ENCODE measurements at regions not wholly inside any gene's neighbourhood (a gene's known extent, or its start where the extent isn't known, plus 50 kb on each side); places are given as distances from the start of the nearest gene placed in this dataset.
"Not testable (repeated sequence)": the region's sequence is repeated elsewhere in the genome, so short reads cannot be mapped to it uniquely, and the experiment has no call there.

- Histone ChIP-seq H3K9ac (ENCODE audit: low read depth, low read length) (no peak overlapping the region), H3K27ac (ENCODE audit: low read depth, low read length) (no peak overlapping the region), H3K4me3 (ENCODE audit: low read depth, low read length) (no peak overlapping the region), H3K4me1 (ENCODE audit: control insufficient read depth, insufficient read depth, low read length) (peaks cover 5% of the 10 kb centered on the region), H3K9me3 (ENCODE audit: control insufficient read depth, insufficient read depth, low read length) (no peaks in the 10 kb centered on the region), H3K36me3 (ENCODE audit: control insufficient read depth, insufficient read depth, low read length) (no peaks in the 10 kb centered on the region), H3K27me3 (ENCODE audit: control insufficient read depth, insufficient read depth, low read length) (no peaks in the 10 kb centered on the region)
These were observed 90.3 kb upstream of the ERCC6L2 start for GRCh38 chr9:95785209-95785608.

GRCh38 chr9:95784318-95784717, 91.2 kb upstream of the ERCC6L2 start:
- Histone ChIP-seq H3K9ac (ENCODE audit: low read depth, low read length) (no peak overlapping the region), H3K27ac (ENCODE audit: low read depth, low read length) (no peak overlapping the region), H3K27me3 (ENCODE audit: control insufficient read depth, insufficient read depth, low read length) (no peaks in the 10 kb centered on the region), H3K4me1 (ENCODE audit: control insufficient read depth, insufficient read depth, low read length) (peaks cover 5% of the 10 kb centered on the region), H3K36me3 (ENCODE audit: control insufficient read depth, insufficient read depth, low read length) (no peaks in the 10 kb centered on the region), H3K4me3 (ENCODE audit: low read depth, low read length) (no peak overlapping the region), H3K9me3 (ENCODE audit: control insufficient read depth, insufficient read depth, low read length) (no peaks in the 10 kb centered on the region)

- H3K36me3 ChIP-seq (ENCODE audit: control insufficient read depth, insufficient read depth, low read length) = no peaks in the 10 kb centered on the region
- no peaks in the 10 kb centered on the region for H3K9me3 ChIP-seq (ENCODE audit: control insufficient read depth, insufficient read depth, low read length)
These were observed 92.0 kb upstream of the ERCC6L2 start for GRCh38 chr9:95783426-95783975.

GRCh38 chr9:95780751-95781150, 94.7 kb upstream of the ERCC6L2 start:
- H3K4me3 ChIP-seq (ENCODE audit: low read depth, low read length) = no peak overlapping the region
- H3K27ac ChIP-seq (ENCODE audit: low read depth, low read length) = no peak overlapping the region
- H3K36me3 ChIP-seq (ENCODE audit: control insufficient read depth, insufficient read depth, low read length) = no peaks in the 10 kb centered on the region
- H3K27me3 ChIP-seq (ENCODE audit: control insufficient read depth, insufficient read depth, low read length) = no peaks in the 10 kb centered on the region
- H3K9me3 ChIP-seq (ENCODE audit: control insufficient read depth, insufficient read depth, low read length) = no peaks in the 10 kb centered on the region
- no peaks in the 10 kb centered on the region; the same call in 1 of the 2 replicates for H3K4me1 ChIP-seq (ENCODE audit: control insufficient read depth, insufficient read depth, low read length)
- H3K9ac ChIP-seq (ENCODE audit: low read depth, low read length) = no peak overlapping the region

More at GRCh38 chr9:95783426-95783975, 92.0 kb upstream of the ERCC6L2 start:
- Histone ChIP-seq H3K4me1 (ENCODE audit: control insufficient read depth, insufficient read depth, low read length) (peaks cover 2% of the 10 kb centered on the region), H3K27me3 (ENCODE audit: control insufficient read depth, insufficient read depth, low read length) (no peaks in the 10 kb centered on the region), H3K4me3 (ENCODE audit: low read depth, low read length) (no peak overlapping the region), H3K27ac (ENCODE audit: low read depth, low read length) (no peak overlapping the region), H3K9ac (ENCODE audit: low read depth, low read length) (no peak overlapping the region)

GRCh38 chr9:95780121-95780520, 95.4 kb upstream of the ERCC6L2 start:
- Histone ChIP-seq H3K36me3 (ENCODE audit: control insufficient read depth, insufficient read depth, low read length) (no peaks in the 10 kb centered on the region), H3K27ac (ENCODE audit: low read depth, low read length) (no peak overlapping the region), H3K9ac (ENCODE audit: low read depth, low read length) (no peak overlapping the region), H3K27me3 (ENCODE audit: control insufficient read depth, insufficient read depth, low read length) (no peaks in the 10 kb centered on the region), H3K4me3 (ENCODE audit: low read depth, low read length) (no peak overlapping the region), H3K9me3 (ENCODE audit: control insufficient read depth, insufficient read depth, low read length) (no peaks in the 10 kb centered on the region), H3K4me1 (ENCODE audit: control insufficient read depth, insufficient read depth, low read length) (no peaks in the 10 kb centered on the region; the same call in 1 of the 2 replicates)

- H3K4me1 ChIP-seq (ENCODE audit: control insufficient read depth, insufficient read depth, low read length); H3K27me3 ChIP-seq (ENCODE audit: control insufficient read depth, insufficient read depth, low read length); H3K9ac ChIP-seq (ENCODE audit: low read depth, low read length); H3K36me3 ChIP-seq (ENCODE audit: control insufficient read depth, insufficient read depth, low read length); H3K4me3 ChIP-seq (ENCODE audit: low read depth, low read length); H3K9me3 ChIP-seq (ENCODE audit: control insufficient read depth, insufficient read depth, low read length); H3K27ac ChIP-seq (ENCODE audit: low read depth, low read length): not testable (repeated sequence)
These were observed 95.9 kb upstream of the ERCC6L2 start for GRCh38 chr9:95779597-95779996.

GRCh38 chr9:95778957-95779356, 96.5 kb upstream of the ERCC6L2 start:
- Histone ChIP-seq H3K36me3 (ENCODE audit: control insufficient read depth, insufficient read depth, low read length) (no peaks in the 10 kb centered on the region), H3K9me3 (ENCODE audit: control insufficient read depth, insufficient read depth, low read length) (no peaks in the 10 kb centered on the region), H3K27me3 (ENCODE audit: control insufficient read depth, insufficient read depth, low read length) (no peaks in the 10 kb centered on the region), H3K9ac (ENCODE audit: low read depth, low read length) (no peak overlapping the region), H3K27ac (ENCODE audit: low read depth, low read length) (no peak overlapping the region), H3K4me1 (ENCODE audit: control insufficient read depth, insufficient read depth, low read length) (no peaks in the 10 kb centered on the region; the same call in 1 of the 2 replicates), H3K4me3 (ENCODE audit: low read depth, low read length) (no peak overlapping the region)

GRCh38 chr9:95777136-95777535, 98.4 kb upstream of the ERCC6L2 start:
- no peaks in the 10 kb centered on the region for H3K27me3 ChIP-seq (ENCODE audit: control insufficient read depth, insufficient read depth, low read length)
- H3K9me3 ChIP-seq (ENCODE audit: control insufficient read depth, insufficient read depth, low read length) = no peaks in the 10 kb centered on the region
- H3K4me1 ChIP-seq (ENCODE audit: control insufficient read depth, insufficient read depth, low read length) = peaks cover 12% of the 10 kb centered on the region
- H3K4me3 ChIP-seq (ENCODE audit: low read depth, low read length) = no peak overlapping the region
- no peak overlapping the region for H3K27ac ChIP-seq (ENCODE audit: low read depth, low read length)
- no peak overlapping the region for H3K9ac ChIP-seq (ENCODE audit: low read depth, low read length)
- no peaks in the 10 kb centered on the region for H3K36me3 ChIP-seq (ENCODE audit: control insufficient read depth, insufficient read depth, low read length)

GRCh38 chr9:95776176-95776575, 99.3 kb upstream of the ERCC6L2 start:
- Histone ChIP-seq H3K9me3 (ENCODE audit: control insufficient read depth, insufficient read depth, low read length) (no peaks in the 10 kb centered on the region), H3K27ac (ENCODE audit: low read depth, low read length) (no peak overlapping the region), H3K36me3 (ENCODE audit: control insufficient read depth, insufficient read depth, low read length) (no peaks in the 10 kb centered on the region), H3K27me3 (ENCODE audit: control insufficient read depth, insufficient read depth, low read length) (no peaks in the 10 kb centered on the region), H3K4me3 (ENCODE audit: low read depth, low read length) (no peak overlapping the region), H3K9ac (ENCODE audit: low read depth, low read length) (no peak overlapping the region), H3K4me1 (ENCODE audit: control insufficient read depth, insufficient read depth, low read length) (peaks cover 21% of the 10 kb centered on the region)

- 0 out of 2 replicates have a peak, but pooled peaks cover 2% of the 10 kb centered on the region for H3K27me3 ChIP-seq (ENCODE audit: control insufficient read depth, insufficient read depth, low read length)
- H3K36me3 ChIP-seq (ENCODE audit: control insufficient read depth, insufficient read depth, low read length) = no peaks in the 10 kb centered on the region
- no peak overlapping the region for H3K4me3 ChIP-seq (ENCODE audit: low read depth, low read length)
- H3K27ac ChIP-seq (ENCODE audit: low read depth, low read length) = no peak overlapping the region
- H3K4me1 ChIP-seq (ENCODE audit: control insufficient read depth, insufficient read depth, low read length) = peaks cover 31% of the 10 kb centered on the region
- H3K9me3 ChIP-seq (ENCODE audit: control insufficient read depth, insufficient read depth, low read length) = no peaks in the 10 kb centered on the region
- no peak overlapping the region for H3K9ac ChIP-seq (ENCODE audit: low read depth, low read length)
These were observed 100.3 kb upstream of the ERCC6L2 start for GRCh38 chr9:95775191-95775590.

- no peak overlapping the region for H3K27ac ChIP-seq (ENCODE audit: low read depth, low read length)
- peaks cover 34% of the 10 kb centered on the region for H3K4me1 ChIP-seq (ENCODE audit: control insufficient read depth, insufficient read depth, low read length)
- H3K9ac ChIP-seq (ENCODE audit: low read depth, low read length) = no peak overlapping the region
- peaks cover 10% of the 10 kb centered on the region; the same call in 1 of the 2 replicates for H3K27me3 ChIP-seq (ENCODE audit: control insufficient read depth, insufficient read depth, low read length)
- H3K36me3 ChIP-seq (ENCODE audit: control insufficient read depth, insufficient read depth, low read length) = no peaks in the 10 kb centered on the region
- H3K9me3 ChIP-seq (ENCODE audit: control insufficient read depth, insufficient read depth, low read length) = no peaks in the 10 kb centered on the region
- no peak overlapping the region for H3K4me3 ChIP-seq (ENCODE audit: low read depth, low read length)
These were observed 102.5 kb upstream of the ERCC6L2 start for GRCh38 chr9:95773053-95773418.

Measured in HUES48 (cell line).